ENCODE measurements at regions not wholly inside any gene's neighbourhood (a gene's known extent, or its start where the extent isn't known, plus 50 kb on each side); places are given as distances from the start of the nearest gene placed in this dataset.

GRCh38 chr9:27861887-27862286 lies 288.6 kb upstream of the C9orf72 start:
- no peak for TF ChIP-seq EZH2phosphoT487 (IDR thresholded peaks at IDR 0.05)
- TF ChIP-seq, protein P1, sequence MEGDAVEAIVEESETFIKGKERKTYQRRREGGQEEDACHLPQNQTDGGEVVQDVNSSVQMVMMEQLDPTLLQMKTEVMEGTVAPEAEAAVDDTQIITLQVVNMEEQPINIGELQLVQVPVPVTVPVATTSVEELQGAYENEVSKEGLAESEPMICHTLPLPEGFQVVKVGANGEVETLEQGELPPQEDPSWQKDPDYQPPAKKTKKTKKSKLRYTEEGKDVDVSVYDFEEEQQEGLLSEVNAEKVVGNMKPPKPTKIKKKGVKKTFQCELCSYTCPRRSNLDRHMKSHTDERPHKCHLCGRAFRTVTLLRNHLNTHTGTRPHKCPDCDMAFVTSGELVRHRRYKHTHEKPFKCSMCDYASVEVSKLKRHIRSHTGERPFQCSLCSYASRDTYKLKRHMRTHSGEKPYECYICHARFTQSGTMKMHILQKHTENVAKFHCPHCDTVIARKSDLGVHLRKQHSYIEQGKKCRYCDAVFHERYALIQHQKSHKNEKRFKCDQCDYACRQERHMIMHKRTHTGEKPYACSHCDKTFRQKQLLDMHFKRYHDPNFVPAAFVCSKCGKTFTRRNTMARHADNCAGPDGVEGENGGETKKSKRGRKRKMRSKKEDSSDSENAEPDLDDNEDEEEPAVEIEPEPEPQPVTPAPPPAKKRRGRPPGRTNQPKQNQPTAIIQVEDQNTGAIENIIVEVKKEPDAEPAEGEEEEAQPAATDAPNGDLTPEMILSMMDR (IDR thresholded peaks at IDR 0.05): no peak
- TF ChIP-seq EZH2 (IDR thresholded peaks at IDR 0.05): no peak
- no peaks in the 10 kb centered on the region for H3K36me3 ChIP-seq
- H3K4me1 ChIP-seq: no peaks in the 10 kb centered on the region
- H3K79me2 ChIP-seq (ENCODE audit: low read depth): no peaks in the 10 kb centered on the region
- no peak overlapping the region for H3K4me3 ChIP-seq
- H3F3A ChIP-seq (ENCODE audit: low read depth): no peaks in the 10 kb centered on the region
- H3K27ac ChIP-seq: no peak overlapping the region
- no peak overlapping the region for H3K9ac ChIP-seq
- H4K20me1 ChIP-seq (ENCODE audit: low read depth): no peaks in the 10 kb centered on the region
- no peak overlapping the region for H2AFZ ChIP-seq (replicated peaks)
- no peaks in the 10 kb centered on the region for H3K9me3 ChIP-seq (ENCODE audit: low read depth)
- no peaks in the 10 kb centered on the region for H3K36me3 Mint-ChIP-seq
- H3K9me3 Mint-ChIP-seq: no peaks in the 10 kb centered on the region
- H3K27me3 Mint-ChIP-seq (ENCODE audit: insufficient read depth, low read depth): no peaks in the 10 kb centered on the region
- H3K4me1 Mint-ChIP-seq: peaks cover 6% of the 10 kb centered on the region
- DNase-seq (ENCODE audit: low spot score): no peak
- no peak overlapping the region for H3K27ac Mint-ChIP-seq
- H3K4me3 Mint-ChIP-seq: no peak overlapping the region
- H3K4me2 ChIP-seq: no peak overlapping the region
- H3K27me3 ChIP-seq: no peaks in the 10 kb centered on the region

GRCh38 chr9:27864644-27865438 lies 291.6 kb upstream of the C9orf72 start:
- no peak for TF ChIP-seq EZH2 (IDR thresholded peaks at IDR 0.05)
- TF ChIP-seq EZH2phosphoT487 (IDR thresholded peaks at IDR 0.05): no peak
- TF ChIP-seq, protein P1 (IDR thresholded peaks at IDR 0.05): no peak
- Mint-ChIP-seq H3K27me3 (ENCODE audit: insufficient read depth, low read depth) (no peaks in the 10 kb centered on the region), H3K36me3 (no peaks in the 10 kb centered on the region), H3K9me3 (no peaks in the 10 kb centered on the region), H3K4me3 (no peak overlapping the region), H3K4me1 (peaks cover 6% of the 10 kb centered on the region), H3K27ac (no peak overlapping the region)
- Histone ChIP-seq H3K4me1 (no peaks in the 10 kb centered on the region), H3K27ac (no peak overlapping the region), H3K9ac (no peak overlapping the region), H3K79me2 (ENCODE audit: low read depth) (no peaks in the 10 kb centered on the region), H3K36me3 (no peaks in the 10 kb centered on the region), H3F3A (ENCODE audit: low read depth) (no peaks in the 10 kb centered on the region), H3K4me2 (no peak overlapping the region), H3K4me3 (no peak overlapping the region), H4K20me1 (ENCODE audit: low read depth) (no peaks in the 10 kb centered on the region), H3K27me3 (no peaks in the 10 kb centered on the region), H3K9me3 (ENCODE audit: low read depth) (no peaks in the 10 kb centered on the region), H2AFZ (replicated peaks) (peak overlapping the region; percentile 45)
- no peak for DNase-seq (ENCODE audit: low spot score)

- peak overlapping the region; percentile 76 for H2AFZ ChIP-seq (replicated peaks)
- H3K4me3 ChIP-seq: no peak overlapping the region
- Mint-ChIP-seq H3K9me3 (peaks cover 5% of the 10 kb centered on the region), H3K27me3 (ENCODE audit: insufficient read depth, low read depth) (peaks cover 4% of the 10 kb centered on the region), H3K27ac (no peak overlapping the region), H3K4me3 (no peak overlapping the region), H3K4me1 (peaks cover 6% of the 10 kb centered on the region), H3K36me3 (no peaks in the 10 kb centered on the region)
- no peaks in the 10 kb centered on the region for H3K4me1 ChIP-seq
- no peaks in the 10 kb centered on the region for H4K20me1 ChIP-seq (ENCODE audit: low read depth)
- peaks cover 3% of the 10 kb centered on the region for H3K36me3 ChIP-seq
- no peak overlapping the region for H3K4me2 ChIP-seq
- DNase-seq (ENCODE audit: low spot score): peak; percentile 5
- TF ChIP-seq, protein P1 (IDR thresholded peaks at IDR 0.05): peak; percentile 13
- TF ChIP-seq EZH2 (IDR thresholded peaks at IDR 0.05) (no peak), EZH2phosphoT487 (IDR thresholded peaks at IDR 0.05) (no peak)
- H3K9ac ChIP-seq: no peak overlapping the region
- H3K9me3 ChIP-seq (ENCODE audit: low read depth): no peaks in the 10 kb centered on the region
- H3F3A ChIP-seq (ENCODE audit: low read depth): no peaks in the 10 kb centered on the region
- no peak overlapping the region for H3K27ac ChIP-seq
- no peaks in the 10 kb centered on the region for H3K27me3 ChIP-seq
- H3K79me2 ChIP-seq (ENCODE audit: low read depth): no peaks in the 10 kb centered on the region
Observed at GRCh38 chr9:27866741-27867140, 293.5 kb upstream of the C9orf72 start.

Measured in neural progenitor cell (in vitro differentiated cells).